KG1 (cell line): ENCODE measurements at regions not wholly inside any gene's neighbourhood (a gene's known extent, or its start where the extent isn't known, plus 50 kb on each side); places are given as distances from the start of the nearest gene placed in this dataset.
"Not testable (repeated sequence)": the region's sequence is repeated elsewhere in the genome, so short reads cannot be mapped to it uniquely, and the experiment has no call there.

Source experiments
- DNase-seq: peaks from one replicate; lab custom pipeline; 2025; lab: John Stamatoyannopoulos, UW

GRCh38 chr13:50417597-50417996 is 402.4 kb downstream of the KCNRG start:
- no peak for DNase-seq

- DNase-seq = no peak
These were observed 404.2 kb downstream of the KCNRG start for GRCh38 chr13:50419331-50419865.

GRCh38 chr13:50419896-50420295 is 404.7 kb downstream of the KCNRG start:
- DNase-seq = no peak

GRCh38 chr13:50420718-50421472 is 405.7 kb downstream of the KCNRG start:
- no peak for DNase-seq

- DNase-seq = no peak
These were observed 406.4 kb downstream of the KCNRG start for GRCh38 chr13:50421473-50422130.

- no peak for DNase-seq
These were observed 407.2 kb downstream of the KCNRG start for GRCh38 chr13:50422181-50423148.

GRCh38 chr13:50424993-50425392 is 409.7 kb downstream of the KCNRG start:
- DNase-seq = no peak

- DNase-seq = no peak
These were observed 410.5 kb downstream of the KCNRG start for GRCh38 chr13:50425772-50426171.

GRCh38 chr13:50426927-50427326 is 411.7 kb downstream of the KCNRG start:
- DNase-seq = no peak

GRCh38 chr13:50427511-50427910 is 412.3 kb downstream of the KCNRG start:
- not testable (repeated sequence) for DNase-seq

- DNase-seq = no peak
These were observed 413.1 kb downstream of the KCNRG start for GRCh38 chr13:50428183-50428877.

GRCh38 chr13:50435011-50435410 is 408.5 kb downstream of the DLEU7 start:
- no peak for DNase-seq

- no peak for DNase-seq
These were observed 406.2 kb downstream of the DLEU7 start for GRCh38 chr13:50437252-50437651.

- DNase-seq = no peak
These were observed 405.1 kb downstream of the DLEU7 start for GRCh38 chr13:50438351-50438750.

- no peak for DNase-seq
These were observed 402.4 kb downstream of the DLEU7 start for GRCh38 chr13:50441130-50441529.

GRCh38 chr13:50444726-50445125 is 398.8 kb downstream of the DLEU7 start:
- no peak for DNase-seq

GRCh38 chr13:50446611-50447010 is 396.9 kb downstream of the DLEU7 start:
- DNase-seq = no peak

- no peak for DNase-seq
These were observed 394.9 kb downstream of the DLEU7 start for GRCh38 chr13:50448535-50448998.

- no peak for DNase-seq
These were observed 394.0 kb downstream of the DLEU7 start for GRCh38 chr13:50449465-50449864.

GRCh38 chr13:50450279-50450678 is 393.2 kb downstream of the DLEU7 start:
- DNase-seq = no peak

GRCh38 chr13:50451609-50452008 is 391.9 kb downstream of the DLEU7 start:
- no peak for DNase-seq
